Stimulated activated CD8-positive, alpha-beta memory T cell treated with anti-CD3 and anti-CD28 coated beads, Interleukin-7, amount 100 ng/mL, for 24 hours (primary cell): ENCODE measurements at regions not wholly inside any gene's neighbourhood (a gene's known extent, or its start where the extent isn't known, plus 50 kb on each side); places are given as distances from the start of the nearest gene placed in this dataset.
"Not testable (repeated sequence)": the region's sequence is repeated elsewhere in the genome, so short reads cannot be mapped to it uniquely, and the experiment has no call there.

Experiments used
- DNase-seq: peaks from one replicate; pipeline ENCODE4 v3.0.0-alpha.2; 2020; ENCODE audit warnings: low read depth

DNA sequence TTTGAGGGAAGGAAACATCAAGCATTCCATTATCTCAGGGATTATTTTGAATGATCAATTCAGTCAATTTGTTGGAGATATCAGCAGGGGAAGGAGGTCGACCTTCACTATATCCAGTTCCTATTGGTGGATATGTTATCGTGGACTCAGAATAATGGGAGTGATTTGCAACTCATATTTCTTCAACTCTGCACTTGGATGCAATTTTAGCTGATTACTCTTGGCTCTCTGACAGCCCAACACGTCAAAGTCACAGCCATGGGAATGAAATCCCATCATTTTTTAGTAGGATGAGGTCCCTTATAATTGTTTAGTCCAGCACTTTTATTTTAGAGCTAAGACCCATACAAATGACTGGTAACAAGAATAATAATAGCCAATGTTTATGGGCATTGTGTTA lies 371.8 kb upstream of the RPS23 start:
- no peak for DNase-seq

DNA sequence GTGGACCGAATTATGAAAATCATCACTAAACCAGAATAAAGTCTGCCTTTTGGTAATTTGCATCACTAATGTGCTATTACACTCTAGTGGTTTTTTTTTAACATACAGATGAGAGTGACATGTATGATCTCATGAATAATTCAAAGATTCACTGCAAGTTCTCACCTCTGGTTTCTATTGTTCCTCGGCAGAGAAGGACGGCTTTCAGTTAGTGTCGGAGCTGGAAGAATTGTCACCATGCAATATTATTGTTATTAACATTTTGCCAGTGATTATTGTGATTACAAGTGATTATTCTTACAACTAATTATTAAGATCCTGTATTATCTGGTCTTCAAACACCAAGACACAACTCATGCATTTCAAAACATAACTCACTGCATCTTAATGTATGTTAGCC lies 366.6 kb upstream of the RPS23 start:
- no peak for DNase-seq

DNA sequence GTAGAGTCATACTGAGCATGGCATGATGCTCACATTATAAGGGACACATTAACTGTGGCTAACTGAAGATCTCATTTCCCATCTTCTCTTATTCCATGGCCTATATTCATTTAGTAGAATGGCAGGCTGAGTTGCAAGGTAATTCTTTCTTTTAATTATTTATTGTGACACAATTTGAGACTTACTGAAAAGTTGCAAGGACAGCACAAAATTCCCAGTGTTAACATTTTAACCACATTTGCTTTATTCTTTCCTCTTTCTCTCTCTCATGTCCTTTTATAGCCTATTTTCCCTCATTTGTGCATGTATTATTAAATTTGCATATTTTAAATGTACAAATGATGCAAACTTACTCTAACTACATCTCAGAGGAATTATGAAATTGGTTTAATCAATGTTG lies 366.1 kb upstream of the RPS23 start:
- DNase-seq, result no peak

DNA sequence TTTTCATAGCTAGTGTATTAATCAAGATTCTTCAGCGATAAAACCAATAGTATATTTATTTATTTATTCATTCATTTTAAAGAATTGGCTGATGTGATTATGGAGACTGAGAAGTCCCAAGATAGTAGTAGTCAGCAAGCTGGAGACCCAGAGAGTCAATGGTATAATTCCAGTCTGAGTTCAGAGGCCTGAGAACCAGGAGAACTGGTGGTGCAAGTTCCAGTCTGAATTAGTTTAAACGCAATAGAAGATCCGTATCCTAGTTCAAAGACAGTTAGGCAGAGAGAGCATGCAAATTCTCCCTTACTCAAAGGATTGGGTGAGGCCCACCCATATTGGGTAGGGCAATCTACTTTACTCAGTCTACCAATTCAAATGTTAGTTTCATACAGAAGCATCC lies 364.2 kb upstream of the RPS23 start:
- DNase-seq, result no peak

DNA sequence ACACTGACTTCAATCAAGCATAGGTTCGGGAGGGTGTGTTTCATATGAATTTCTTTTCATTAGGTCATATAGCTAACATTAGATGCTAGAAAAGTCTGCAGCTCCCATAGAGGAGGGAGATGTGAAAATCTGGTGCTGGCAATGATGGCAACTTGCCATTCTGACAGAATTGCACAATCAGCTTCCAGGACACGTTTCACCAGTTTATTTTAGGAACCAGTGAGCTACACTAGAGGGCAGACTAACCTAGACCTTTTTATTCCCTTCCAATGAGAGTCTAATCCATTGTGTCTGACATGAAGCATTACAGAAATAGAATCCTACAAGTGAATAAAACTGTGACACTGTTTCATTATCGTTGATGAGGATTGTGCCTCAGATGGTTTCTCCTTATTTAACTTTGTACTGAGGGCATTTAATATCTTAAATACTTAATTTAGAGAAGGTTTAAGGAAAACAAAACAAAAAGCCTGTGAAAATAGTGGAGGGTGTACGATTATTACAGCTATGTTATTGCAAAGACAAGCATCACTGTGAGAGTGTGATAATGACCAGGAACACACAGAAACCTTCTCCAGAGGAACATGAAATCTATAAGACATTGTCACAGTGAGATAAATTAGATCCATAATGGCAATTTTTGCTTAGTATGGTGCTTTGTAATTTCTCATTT lies 363.3 kb upstream of the RPS23 start:
- no peak for DNase-seq

DNA sequence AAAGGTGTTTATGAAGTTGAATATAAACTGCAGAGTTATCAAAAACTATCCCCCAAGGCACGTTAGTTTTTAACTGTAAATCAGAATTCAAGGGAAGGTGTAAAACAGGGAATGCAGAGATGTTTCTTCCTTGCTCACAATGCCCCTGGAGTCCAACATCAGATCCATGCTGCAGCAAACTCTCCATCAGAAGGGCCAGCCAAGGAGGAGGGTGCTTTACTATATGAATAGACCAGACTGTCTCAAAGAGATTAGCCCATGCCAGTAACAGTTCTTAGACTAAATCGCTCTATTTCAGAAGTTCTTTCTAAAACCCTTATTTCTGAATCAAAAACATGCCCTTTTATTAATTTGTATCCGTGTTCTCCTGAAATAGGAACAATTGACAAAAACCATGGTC lies 362.8 kb upstream of the RPS23 start:
- DNase-seq, result no peak

DNA sequence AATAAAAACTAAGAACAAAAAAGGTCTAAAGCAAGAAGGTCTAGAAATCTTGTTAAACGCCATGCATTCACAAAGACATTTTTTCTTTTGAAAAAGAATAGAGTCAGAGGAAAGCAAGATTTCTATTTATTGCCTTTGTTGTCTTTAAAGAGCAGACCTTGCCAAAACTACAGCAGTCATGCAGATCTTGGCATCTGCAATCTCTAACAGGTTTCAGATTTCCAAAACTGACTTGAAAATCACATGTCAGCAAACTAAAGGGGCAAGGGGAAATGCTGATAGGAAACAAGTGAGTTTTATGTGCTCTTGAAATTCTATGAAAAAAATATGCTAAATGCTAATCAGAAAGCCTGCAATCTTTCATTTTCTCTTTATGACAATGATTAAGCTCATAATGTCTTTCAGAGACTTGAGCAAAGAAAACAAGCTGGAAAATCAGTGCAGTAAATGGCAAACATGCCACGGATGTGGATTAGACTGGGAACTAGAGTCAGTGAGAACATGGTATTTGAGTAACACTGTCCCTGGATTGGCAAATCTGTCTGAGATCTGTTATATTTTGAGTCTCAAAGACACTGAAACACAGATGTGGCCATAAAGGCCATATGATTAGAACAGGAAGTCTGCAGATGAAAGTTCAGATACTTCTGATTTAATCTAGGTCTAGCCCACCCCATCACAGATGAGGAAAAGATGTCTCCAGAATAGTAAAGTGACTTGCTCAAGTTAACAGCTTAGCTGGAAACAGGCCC lies 361.4 kb upstream of the RPS23 start:
- no peak for DNase-seq

DNA sequence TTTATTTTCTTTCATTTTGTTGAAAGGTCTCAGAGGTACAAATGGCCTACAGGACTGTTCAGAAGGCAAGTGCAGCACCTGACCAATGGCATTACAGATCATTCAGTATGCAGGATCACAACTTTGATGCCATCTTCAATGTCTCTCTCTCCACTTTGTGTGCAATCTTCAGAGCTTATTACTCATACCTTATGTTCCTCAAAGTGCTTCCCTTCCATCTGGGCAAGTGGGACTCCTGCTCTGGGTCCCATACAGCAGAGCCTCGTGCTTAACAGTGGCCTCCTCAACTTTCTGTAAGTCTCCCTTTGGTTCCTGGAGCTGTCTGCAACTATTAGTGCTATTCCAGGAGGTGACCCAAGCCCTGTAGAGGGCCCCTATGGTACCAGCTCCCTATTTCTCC lies 358.4 kb upstream of the RPS23 start:
- no peak for DNase-seq

DNA sequence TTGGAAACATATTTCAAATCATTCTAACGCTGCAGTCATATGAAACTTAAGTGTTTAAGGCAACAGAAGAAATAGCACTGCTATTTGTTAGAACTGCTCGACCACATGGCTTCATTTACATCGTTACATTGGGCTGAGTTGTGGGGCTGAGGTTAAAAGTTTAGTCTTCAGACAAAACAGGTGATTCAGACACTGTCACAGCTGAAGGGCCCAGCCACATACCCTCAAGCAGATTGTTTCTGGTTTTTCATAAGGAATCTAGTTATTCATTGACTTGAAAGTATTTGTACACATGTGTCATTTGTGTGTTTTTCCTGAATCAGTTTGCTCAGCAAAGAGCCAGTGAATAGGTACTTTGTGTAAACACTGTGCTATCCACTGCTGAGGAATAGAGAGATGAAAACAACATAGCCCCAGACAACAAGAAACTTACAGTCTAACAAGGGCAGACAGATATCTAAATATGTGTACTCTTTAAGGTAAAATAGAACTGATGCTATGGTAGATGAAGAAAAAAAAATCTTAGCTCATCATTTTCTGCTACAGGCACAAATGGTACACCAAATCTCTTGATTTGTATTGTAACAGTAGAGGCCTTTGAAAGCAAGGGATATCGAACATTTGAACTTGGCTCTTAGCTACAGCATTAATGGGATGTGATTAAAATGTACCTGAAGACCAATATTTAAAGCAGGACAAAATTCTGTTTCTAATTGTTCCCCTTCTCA lies 357.6 kb upstream of the RPS23 start:
- DNase-seq, result no peak

DNA sequence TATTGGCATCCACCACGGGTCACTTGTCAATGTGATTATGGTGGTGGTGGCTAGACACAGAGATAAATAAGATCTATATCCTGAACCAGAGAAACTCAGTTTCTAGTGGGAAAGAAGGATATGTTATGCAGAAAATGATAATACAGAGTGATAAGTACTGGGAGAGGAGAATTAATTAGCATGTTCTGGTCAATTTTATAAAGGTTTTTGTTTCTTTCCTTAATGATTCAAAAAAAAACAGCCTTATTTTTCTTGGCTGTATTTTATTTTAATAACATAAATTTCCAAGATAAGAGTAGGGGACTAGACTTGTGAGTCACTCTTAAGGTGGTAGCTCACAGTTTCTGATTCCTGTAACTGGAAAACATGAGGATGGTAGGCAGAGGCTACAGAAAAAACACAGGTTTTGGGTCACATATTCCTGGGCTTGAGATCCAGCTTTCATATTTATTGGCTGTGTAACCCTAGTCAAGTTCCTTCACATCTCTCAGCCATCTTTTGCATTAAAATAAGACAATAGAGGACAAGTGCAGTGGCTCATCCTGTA lies 350.3 kb upstream of the RPS23 start:
- no peak for DNase-seq

DNA sequence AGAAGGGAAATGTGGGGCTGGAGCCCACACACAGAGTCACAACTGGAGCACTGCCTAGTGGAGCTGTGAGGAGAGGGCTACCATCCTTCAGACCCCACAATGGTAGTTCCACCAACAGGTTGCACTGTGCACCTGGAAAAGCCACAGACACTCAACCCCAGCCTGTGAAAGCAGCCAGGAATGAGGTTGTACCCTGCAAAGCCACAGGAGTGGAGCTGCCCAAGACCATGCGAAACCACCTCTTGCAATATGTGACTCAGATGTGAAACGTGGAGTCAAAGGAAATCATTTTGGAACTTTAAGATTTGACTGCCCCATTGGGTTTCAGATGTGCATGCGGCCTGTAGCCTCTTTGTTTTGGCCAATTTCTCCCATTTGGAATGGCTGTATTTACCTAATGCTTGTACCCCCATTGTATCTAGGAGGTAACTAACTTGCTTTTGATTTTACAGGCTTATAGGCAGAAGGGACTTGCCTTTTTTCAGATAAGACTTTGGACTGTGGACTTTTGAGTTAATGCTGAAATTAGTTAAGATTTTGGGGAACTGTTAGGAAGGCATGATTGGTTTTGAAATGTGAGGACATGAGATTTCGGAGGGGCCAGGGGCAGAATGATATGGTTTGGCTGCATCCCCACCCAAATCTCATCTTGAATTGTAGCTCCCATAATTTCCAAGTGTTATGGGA lies 348.9 kb upstream of the RPS23 start:
- not testable (repeated sequence) for DNase-seq

DNA sequence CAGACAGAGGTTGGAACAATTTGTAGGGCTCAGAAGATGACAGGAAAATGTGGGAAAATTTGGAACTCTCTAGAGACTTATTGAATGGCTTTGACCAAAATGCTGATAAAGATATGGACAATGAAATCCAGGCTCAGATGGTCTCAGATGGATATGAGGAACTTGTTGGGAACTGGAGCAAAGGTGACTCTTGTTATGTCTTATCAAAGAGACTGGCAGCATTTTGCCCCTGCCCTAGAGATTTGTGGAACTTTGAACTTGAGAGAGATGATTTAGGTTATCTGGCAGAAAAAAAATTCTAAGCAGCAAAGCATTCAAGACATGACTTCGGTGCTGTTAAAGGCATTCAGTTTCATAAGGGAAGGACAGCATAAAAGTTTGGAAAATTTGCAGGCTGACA lies 347.9 kb upstream of the RPS23 start:
- not testable (repeated sequence) for DNase-seq

DNA sequence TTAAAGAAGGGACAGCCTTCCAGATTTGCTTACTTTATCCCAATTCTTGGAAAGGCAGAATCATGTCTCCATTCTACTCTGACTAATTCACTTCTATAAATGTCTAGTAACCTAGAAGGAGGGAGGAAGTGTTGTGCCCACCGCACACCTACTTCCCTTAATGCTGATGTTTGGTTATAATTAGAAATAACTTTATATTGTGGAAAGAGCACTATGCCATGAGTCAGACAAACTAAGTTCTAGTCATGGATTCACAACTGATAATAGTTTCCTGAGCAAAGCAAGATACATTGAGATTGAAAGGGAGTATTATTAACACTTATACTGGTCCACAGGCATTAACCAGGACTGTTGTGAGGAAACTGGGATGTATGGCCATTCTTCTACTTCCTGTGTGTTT lies 345.9 kb upstream of the RPS23 start:
- DNase-seq, result no peak

DNA sequence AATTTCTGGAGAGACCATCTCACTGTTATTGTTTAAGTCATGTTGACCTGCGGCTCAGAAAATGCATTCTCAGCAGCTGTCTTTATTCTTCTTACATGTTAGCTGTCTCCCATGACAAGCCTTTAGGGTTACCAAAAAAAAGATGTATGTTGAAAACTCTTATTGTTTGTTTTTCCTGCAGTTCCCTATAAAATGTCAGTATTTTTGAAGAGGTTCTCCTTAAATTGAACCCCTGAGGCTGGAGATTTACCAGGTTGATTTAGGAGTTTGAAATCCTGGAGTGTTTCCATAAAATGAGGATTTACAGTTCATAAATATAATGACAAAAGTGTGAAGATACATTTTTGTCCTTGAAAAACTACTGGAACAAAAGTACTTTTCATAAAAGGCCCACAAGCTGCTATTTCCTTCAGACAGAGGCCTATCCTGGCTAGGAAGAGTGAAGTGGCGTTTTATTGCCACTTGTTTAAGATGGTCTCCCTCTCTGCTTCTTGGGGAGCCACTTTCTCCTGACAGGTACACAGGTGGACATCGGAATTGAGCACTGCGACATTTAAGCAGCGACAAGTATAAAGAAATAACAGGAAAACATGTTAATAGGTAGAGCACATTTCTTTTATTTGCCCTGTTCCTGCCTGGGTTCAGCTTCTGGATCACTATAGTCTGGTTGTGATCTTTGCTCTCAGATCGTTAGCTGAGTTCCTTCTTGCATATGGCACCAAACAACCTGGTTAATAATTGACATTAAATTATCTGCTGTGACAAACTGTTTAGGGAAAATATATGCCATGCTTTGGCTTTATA lies 344.8 kb upstream of the RPS23 start:
- DNase-seq, result no peak

DNA sequence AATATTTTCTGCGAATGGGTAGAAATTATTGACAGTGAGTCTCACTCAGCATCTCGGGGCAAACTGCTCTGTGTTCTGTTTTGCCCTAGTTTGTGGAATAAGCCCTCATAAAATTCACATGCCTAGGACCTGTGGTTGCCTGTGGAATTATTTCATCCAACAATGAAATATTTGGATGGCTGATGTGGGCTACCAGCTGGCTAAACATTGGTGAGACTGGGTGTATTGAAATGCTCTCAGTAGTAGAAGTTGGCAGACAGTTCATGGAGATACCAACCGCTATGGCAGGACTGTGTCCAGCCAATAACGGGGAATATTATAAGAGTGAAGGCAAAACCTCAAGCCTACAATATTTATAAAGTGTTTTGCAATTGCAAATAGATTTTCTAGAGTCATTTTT lies 344.1 kb upstream of the RPS23 start:
- no peak for DNase-seq

DNA sequence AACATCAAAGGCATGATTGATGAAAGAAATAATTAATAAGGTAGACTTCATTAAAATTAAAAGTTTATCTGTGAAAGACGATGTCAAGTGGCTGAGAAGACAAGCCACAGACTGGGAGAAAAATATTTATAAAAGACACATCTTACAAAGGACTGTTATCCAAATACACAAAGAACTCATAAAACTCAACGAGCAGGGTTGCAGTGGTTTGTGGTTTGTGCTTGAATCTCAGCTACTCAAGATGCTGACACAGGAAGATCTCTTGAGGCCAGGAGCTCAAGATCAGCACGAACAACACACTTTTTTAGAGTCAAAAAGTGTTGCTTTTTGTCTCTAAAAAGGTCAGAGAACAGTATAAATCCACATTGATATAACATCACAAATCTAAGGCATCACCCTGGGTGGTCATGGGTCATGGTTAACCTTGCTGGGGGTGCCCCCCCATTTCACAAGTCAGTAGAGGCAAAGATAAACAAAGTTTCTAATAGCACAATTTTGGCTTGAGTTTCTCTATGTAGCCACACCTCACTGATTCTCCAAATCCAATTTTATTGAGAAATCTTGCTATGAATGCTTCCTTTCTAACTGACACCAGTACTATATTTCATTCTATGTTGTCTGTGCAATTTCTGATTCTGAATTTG lies 342.9 kb upstream of the RPS23 start:
- DNase-seq, result no peak

DNA sequence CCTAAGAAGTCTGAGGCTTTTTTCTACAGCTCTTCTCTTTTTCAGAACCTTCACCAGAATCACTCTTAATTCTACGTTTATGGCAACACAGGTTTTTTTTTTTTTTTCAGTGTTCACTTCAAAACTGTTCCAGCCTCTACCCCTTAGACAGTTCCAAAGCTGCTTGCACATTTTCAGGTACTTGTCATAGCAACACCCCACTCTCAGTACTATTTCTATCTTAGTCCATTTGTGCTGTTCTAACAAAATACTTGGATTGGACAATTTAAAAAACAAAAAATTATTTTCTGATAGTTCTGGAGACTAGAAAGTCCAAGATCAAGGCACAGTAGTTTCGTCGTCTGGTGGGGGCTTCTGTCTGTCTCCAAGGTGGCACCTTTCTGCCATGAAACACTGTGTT lies 340.9 kb upstream of the RPS23 start:
- no peak for DNase-seq

DNA sequence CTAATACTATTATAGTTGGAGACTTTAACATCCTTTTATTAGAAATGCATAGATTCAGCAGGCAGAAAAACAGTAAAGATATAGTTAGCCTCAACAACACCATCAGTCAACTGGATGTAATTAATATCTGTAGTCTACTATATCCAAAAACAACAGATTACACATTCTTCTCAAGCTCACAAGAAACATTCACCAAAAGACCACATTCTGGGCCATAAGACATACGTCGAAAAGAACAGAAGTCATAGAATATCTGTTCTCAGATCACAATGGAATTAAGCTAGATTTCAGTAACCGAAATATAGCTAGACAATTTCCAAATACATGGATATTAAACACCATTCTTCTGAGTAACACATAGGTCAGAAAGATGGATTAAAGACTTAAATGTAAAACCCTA lies 336.6 kb upstream of the RPS23 start:
- no peak for DNase-seq

DNA sequence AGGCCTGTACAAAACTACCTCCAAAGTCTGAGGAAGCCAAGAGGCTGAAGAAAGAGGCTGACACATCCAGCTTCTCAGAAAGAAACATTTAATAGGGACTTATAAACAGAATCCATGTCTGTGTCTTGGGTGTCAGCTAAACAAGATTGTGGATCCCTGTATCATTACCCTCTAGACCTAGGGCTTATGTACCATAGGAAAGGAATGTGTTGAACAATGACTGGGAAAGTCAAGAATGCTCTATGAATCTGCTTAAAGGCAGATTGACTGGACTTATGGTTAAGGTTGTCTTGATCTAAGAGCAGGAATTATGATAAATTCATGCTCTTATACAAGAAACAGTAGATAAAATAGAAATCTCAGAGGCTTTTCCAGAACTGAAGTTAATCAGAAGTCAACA lies 335.7 kb upstream of the RPS23 start:
- DNase-seq, result no peak

DNA sequence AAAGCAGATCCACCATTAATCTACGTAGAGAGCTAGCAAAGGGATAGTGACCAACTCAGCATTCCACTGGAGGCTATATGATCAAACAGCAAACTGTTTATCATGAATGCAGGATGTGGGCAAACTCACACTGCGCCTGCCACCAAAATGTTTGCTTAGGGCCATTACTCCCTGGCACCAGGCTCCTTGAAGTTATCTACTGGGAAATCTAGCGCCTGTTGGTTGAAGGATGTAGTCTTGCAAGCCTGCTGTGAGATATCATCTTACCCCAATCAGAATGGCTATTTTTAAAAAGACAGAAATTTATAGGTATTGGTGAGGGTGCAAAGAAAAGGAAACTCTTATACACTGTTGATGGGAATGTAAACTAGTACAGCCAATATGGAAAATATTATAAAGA lies 332.5 kb upstream of the RPS23 start:
- no peak for DNase-seq

DNA sequence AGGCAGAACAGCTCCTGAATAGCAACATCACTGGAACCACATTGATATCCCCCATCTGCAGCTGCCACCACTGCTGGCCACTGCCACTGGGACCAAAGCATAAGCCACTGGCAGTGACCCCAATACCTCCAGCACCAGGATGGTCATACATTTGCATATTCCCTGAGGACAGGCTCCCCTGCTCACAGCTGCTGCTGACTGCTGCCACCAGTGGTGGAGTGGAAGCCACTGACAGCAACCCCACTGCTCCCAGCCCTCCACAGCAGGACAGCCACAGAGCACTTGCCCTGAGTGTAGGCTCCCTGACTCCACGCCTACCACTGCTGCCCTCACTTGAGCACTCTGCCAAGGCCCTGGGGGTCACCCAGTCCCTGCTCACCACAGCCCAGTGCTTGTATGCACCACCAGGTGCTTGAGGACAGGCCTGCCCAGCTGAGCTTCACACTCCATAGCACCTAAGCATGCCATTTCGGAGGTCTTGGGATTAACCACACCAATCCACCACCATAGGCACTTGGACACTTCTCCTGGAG lies 327.4 kb upstream of the RPS23 start:
- no peak for DNase-seq
